GM10266 (cell line): ENCODE measurements at regions not wholly inside any gene's neighbourhood (a gene's known extent, or its start where the extent isn't known, plus 50 kb on each side); places are given as distances from the start of the nearest gene placed in this dataset.

ENCODE experiments used
- DNase-seq: peaks from one replicate; pipeline ENCODE4 v3.0.0; 2012; ENCODE audit errors: extremely low spot score
- TF ChIP-seq, protein P1 (sequence below): IDR thresholded peaks from 2 replicates; pipeline ENCODE4 v1.5.1; 2012; ENCODE audit warnings: mild to moderate bottlenecking, low read depth; ENCODE audit not compliant: control insufficient read depth, insufficient read depth; ENCODE audit errors: missing control alignments

- DNase-seq, result no peak
- TF ChIP-seq, protein P1, sequence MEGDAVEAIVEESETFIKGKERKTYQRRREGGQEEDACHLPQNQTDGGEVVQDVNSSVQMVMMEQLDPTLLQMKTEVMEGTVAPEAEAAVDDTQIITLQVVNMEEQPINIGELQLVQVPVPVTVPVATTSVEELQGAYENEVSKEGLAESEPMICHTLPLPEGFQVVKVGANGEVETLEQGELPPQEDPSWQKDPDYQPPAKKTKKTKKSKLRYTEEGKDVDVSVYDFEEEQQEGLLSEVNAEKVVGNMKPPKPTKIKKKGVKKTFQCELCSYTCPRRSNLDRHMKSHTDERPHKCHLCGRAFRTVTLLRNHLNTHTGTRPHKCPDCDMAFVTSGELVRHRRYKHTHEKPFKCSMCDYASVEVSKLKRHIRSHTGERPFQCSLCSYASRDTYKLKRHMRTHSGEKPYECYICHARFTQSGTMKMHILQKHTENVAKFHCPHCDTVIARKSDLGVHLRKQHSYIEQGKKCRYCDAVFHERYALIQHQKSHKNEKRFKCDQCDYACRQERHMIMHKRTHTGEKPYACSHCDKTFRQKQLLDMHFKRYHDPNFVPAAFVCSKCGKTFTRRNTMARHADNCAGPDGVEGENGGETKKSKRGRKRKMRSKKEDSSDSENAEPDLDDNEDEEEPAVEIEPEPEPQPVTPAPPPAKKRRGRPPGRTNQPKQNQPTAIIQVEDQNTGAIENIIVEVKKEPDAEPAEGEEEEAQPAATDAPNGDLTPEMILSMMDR, result no peak
These were observed 511.2 kb downstream of the TSN start for GRCh38 chr2:122266636-122267035.

GRCh38 chr2:122267947-122268346, 512.5 kb downstream of the TSN start:
- TF ChIP-seq, protein P1, result no peak
- DNase-seq, result no peak

DNA sequence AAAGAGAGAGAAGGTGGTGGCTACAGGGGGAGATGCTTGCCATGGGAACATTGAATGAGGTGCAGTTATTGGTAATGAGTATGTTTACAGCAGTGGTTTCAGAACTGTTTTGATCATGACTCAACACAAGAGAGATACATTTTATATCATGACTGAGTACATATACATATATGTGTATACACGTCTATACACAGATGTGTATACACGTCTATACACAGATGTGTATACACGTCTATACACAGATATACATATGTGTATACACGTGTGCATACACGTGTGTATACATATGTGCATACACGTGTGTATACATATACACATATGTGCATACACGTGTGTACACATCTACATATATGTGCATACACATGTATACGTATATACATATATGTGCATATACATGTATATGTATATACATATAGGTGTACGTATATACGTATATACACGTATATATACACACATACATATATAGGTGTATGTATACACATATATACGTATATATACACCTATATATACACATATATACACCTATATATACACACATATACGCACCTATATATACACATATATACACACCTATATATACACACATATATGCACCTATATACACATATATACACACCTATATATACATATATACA, 518.5 kb downstream of the TSN start:
- TF ChIP-seq, protein P1, result no peak
- DNase-seq, result no peak

DNA sequence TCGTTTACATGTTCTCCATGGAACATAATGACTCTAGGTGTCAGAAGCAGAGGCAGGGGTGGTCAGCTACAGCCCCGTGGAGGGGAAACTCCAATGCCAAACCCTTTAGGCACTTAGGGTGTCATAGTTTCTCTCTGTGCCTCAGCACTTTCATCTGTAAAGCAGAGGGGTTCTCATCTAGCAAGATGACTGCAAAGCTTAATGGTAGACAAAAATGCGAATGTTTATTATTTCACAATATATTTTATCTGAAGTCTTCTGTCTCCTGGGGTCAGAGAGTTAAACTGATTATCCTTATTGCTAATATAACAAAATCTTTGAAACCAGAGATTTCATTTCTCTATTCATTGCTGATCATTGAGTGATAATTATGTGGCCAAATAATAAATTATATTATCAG, 522.5 kb downstream of the TSN start:
- TF ChIP-seq, protein P1, result no peak

DNA sequence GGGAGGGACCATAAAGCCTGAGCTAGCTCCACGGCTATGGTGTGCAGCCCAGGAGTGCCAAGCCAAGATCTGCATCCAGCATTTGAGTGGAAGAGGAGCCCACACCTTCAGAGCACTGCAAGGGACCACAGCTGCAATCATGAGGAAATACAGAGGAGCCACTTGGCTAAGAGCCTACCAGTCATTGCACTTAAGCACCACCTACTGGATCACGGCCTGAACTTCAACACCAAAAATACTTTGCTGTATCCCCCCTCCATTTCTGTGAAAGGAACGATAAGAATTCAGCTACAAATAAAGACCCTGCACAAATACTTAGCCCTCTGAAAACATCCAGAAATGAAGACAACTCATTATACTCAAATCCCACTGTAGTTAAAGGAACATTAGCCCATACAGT, 545.3 kb downstream of the TSN start:
- no peak for DNase-seq
- TF ChIP-seq, protein P1, result no peak

More for the DNA sequence above, 522.5 kb downstream of the TSN start:
- DNase-seq, result no peak

DNA sequence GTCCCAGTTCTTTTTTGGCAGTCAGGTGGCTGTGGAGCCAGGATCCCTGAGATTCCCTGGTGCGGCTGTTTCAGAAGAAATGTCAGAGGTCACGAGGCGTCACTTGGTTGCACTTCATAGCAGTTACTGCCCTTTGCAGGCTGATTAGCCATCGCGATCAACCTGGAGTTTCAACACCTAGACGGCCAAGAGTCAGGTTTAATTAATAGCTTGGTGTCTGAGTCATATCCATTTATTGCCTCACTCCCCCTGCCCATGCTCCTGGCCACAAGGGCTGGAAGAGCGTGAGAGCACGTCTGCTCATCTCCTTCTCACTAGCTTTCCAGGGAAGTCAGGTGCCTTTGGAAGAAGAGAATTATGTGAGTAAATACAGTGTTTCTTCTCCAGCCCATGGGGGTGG, 552.3 kb downstream of the TSN start:
- TF ChIP-seq, protein P1, result no peak

GRCh38 chr2:122315306-122315705, 559.9 kb downstream of the TSN start:
- DNase-seq, result no peak
- TF ChIP-seq, protein P1, result no peak

More for the DNA sequence above, 552.3 kb downstream of the TSN start:
- DNase-seq, result no peak
